ENCODE measurements at regions not wholly inside any gene's neighbourhood (a gene's known extent, or its start where the extent isn't known, plus 50 kb on each side); places are given as distances from the start of the nearest gene placed in this dataset.

- intact Hi-C loops (cut with DNase I) = loop anchor here in 1 of 2 donors (10.0 kb wide), 1 partner anchor 128 kb away; the partner anchor contains the start of gene NPR3
- peak in 2 of 4 donors; percentile 24 to 45 for DNase-seq
- peak; percentile 71 for ATAC-seq
- TF ChIP-seq CTCF (IDR thresholded peaks at IDR 0.05) = no peak
- no peak overlapping the region for H3K4me3 ChIP-seq
- H3K9me3 ChIP-seq = no peaks in the 10 kb centered on the region
- H3K4me1 ChIP-seq = peaks cover 0 to under 1% of the 10 kb centered on the region in 2 donors
- H3K27me3 ChIP-seq = no peaks in the 10 kb centered on the region
- peak overlapping the region in 1 of 2 donors; percentile 38 for H3K27ac ChIP-seq
- no peaks in the 10 kb centered on the region for H3K36me3 ChIP-seq
Measured at GRCh38 chr5:32842813-32843530, 131.9 kb downstream of the NPR3 start.

- Histone ChIP-seq H3K27me3 (no peaks in the 10 kb centered on the region), H3K36me3 (no peaks in the 10 kb centered on the region), H3K4me1 (no peaks in the 10 kb centered on the region), H3K27ac (no peak overlapping the region), H3K4me3 (no peak overlapping the region), H3K9me3 (no peaks in the 10 kb centered on the region)
- intact Hi-C loops (cut with DNase I) = loop anchor here in 1 of 2 donors (10.0 kb wide), 1 partner anchor 129 kb away; the partner anchor contains the start of gene NPR3
- TF ChIP-seq CTCF (IDR thresholded peaks at IDR 0.05) = no peak
- no peak for ATAC-seq
- no peak for DNase-seq
Measured at GRCh38 chr5:32843531-32843895, 132.4 kb downstream of the NPR3 start.

- intact Hi-C loops (cut with DNase I) = loop anchor here in 1 of 2 donors (10.0 kb wide), 1 partner anchor 130 kb away; the partner anchor contains the start of gene NPR3
- H3K4me1 ChIP-seq = no peaks in the 10 kb centered on the region
- H3K27ac ChIP-seq = no peak overlapping the region
- no peaks in the 10 kb centered on the region for H3K9me3 ChIP-seq
- DNase-seq (no peak), ATAC-seq (no peak)
- H3K4me3 ChIP-seq = no peak overlapping the region
- H3K36me3 ChIP-seq = no peaks in the 10 kb centered on the region
- no peak for TF ChIP-seq CTCF (IDR thresholded peaks at IDR 0.05)
- no peaks in the 10 kb centered on the region for H3K27me3 ChIP-seq
Measured at GRCh38 chr5:32845171-32845570, 134.1 kb downstream of the NPR3 start.

GRCh38 chr5:32848120-32848519, 137.0 kb downstream of the NPR3 start:
- ATAC-seq (no peak), DNase-seq (no peak)
- Histone ChIP-seq H3K9me3 (no peaks in the 10 kb centered on the region), H3K27ac (no peak overlapping the region), H3K4me1 (no peaks in the 10 kb centered on the region), H3K36me3 (no peaks in the 10 kb centered on the region), H3K4me3 (no peak overlapping the region), H3K27me3 (no peaks in the 10 kb centered on the region)
- TF ChIP-seq CTCF (IDR thresholded peaks at IDR 0.05) = no peak
- intact Hi-C loops (cut with DNase I) = loop anchor here in 1 of 2 donors (10.0 kb wide), 1 partner anchor 133 kb away; the partner anchor contains the start of gene NPR3

- no peaks in the 10 kb centered on the region for H3K27me3 ChIP-seq
- no peak for DNase-seq
- intact Hi-C loops (cut with DNase I) = loop anchor here in 1 of 2 donors (10.0 kb wide), 1 partner anchor 134 kb away; the partner anchor contains the start of gene NPR3
- no peak for ATAC-seq
- no peaks in the 10 kb centered on the region for H3K36me3 ChIP-seq
- H3K4me3 ChIP-seq = no peak overlapping the region
- H3K4me1 ChIP-seq = no peaks in the 10 kb centered on the region
- H3K9me3 ChIP-seq = no peaks in the 10 kb centered on the region
- no peak overlapping the region for H3K27ac ChIP-seq
- TF ChIP-seq CTCF (IDR thresholded peaks at IDR 0.05) = no peak
Measured at GRCh38 chr5:32848681-32849080, 137.6 kb downstream of the NPR3 start.
